ENCODE measurements at regions not wholly inside any gene's neighbourhood (a gene's known extent, or its start where the extent isn't known, plus 50 kb on each side); places are given as distances from the start of the nearest gene placed in this dataset.

GRCh38 chr15:88400591-88401250 is 66.5 kb downstream of the MRPL46 start:
- CTCF ChIA-PET (ENCODE audit: partially characterized antibody) = interaction anchor here (0.7 to 4.5 kb wide), 8 partner anchors 10 to 156 kb away, joined by 3 to 19 read pairs (median 4); no protein-coding TSS in a partner anchor
- Histone ChIP-seq H4K91ac (replicated peaks; ENCODE audit: insufficient read length, low read length) (no peak overlapping the region), H3K18ac (ENCODE audit: extremely low read depth, low read length) (no peak overlapping the region), H3K23ac (ENCODE audit: insufficient read length) (no peak overlapping the region), H3K23me2 (ENCODE audit: low read depth, low read length) (no peaks in the 10 kb centered on the region), H2BK120ac (replicated peaks; ENCODE audit: low read depth, low read length) (no peak overlapping the region), H2BK12ac (ENCODE audit: low read depth, low read length) (no peak overlapping the region), H2AK5ac (ENCODE audit: low read depth, low read length) (no peak overlapping the region), H2AFZ (ENCODE audit: low read length) (no peak overlapping the region), H2BK5ac (ENCODE audit: low read depth, low read length) (no peak overlapping the region), H3K9ac (replicated peaks in 1 of 4; ENCODE audit: extremely low read depth in 1 of 4, low read depth in 3 of 4, low read length in 3 of 4) (no peak overlapping the region), H3K4me1 (replicated peaks in 1 of 4; ENCODE audit: control insufficient read depth in 3 of 4, insufficient read depth in 4 of 4, low read length in 3 of 4) (peaks cover 6 to 18% (median 12%) of the 10 kb centered on the region in 4 experiments; a peak in 6 of 7 replicates), H3K79me2 (ENCODE audit: control insufficient read depth in 1 of 2, insufficient read depth in 2 of 2, low read length in 2 of 2) (no peaks in the 10 kb centered on the region), H4K20me1 (replicated peaks in 1 of 2; ENCODE audit: control insufficient read depth in 1 of 2, insufficient read depth in 2 of 2, low read length in 2 of 2) (no peaks in the 10 kb centered on the region), H3K27ac (ENCODE audit: low read depth, low read length) (no peak overlapping the region), H3K4ac (replicated peaks; ENCODE audit: insufficient read length, low read depth, low read length) (no peak overlapping the region), H3K36me3 (ENCODE audit: control insufficient read depth in 2 of 4, insufficient read depth in 4 of 4, low read length in 3 of 4) (no peaks in the 10 kb centered on the region), H4K5ac (ENCODE audit: insufficient read length, low read depth, low read length) (no peak overlapping the region), H2BK15ac (ENCODE audit: low read length) (no peak overlapping the region), H3K27me3 (replicated peaks in 1 of 4; ENCODE audit: control insufficient read depth in 3 of 4, extremely low read depth in 1 of 4, insufficient read depth in 3 of 4, low read length in 3 of 4) (no peaks in the 10 kb centered on the region), H3K79me1 (ENCODE audit: low read depth, low read length) (no peaks in the 10 kb centered on the region), H4K8ac (ENCODE audit: extremely low read depth, insufficient read depth, low read length) (no peak overlapping the region), H3K14ac (ENCODE audit: insufficient read length) (no peak overlapping the region), H3K9me3 (ENCODE audit: insufficient read depth in 2 of 2, low read depth in 1 of 2, low read length in 1 of 2) (no peaks in the 10 kb centered on the region), H3K56ac (replicated peaks; ENCODE audit: insufficient read length, low read depth, low read length) (no peak overlapping the region), H2BK20ac (ENCODE audit: low read length) (no peak overlapping the region), H3K4me3 (ENCODE audit: extremely low read depth in 1 of 4, insufficient read depth in 2 of 4, low read depth in 3 of 4, low read length in 4 of 4) (no peak overlapping the region), H3K4me2 (ENCODE audit: insufficient read depth in 1 of 2, low read depth in 2 of 2, low read length in 2 of 2) (no peak overlapping the region)
- POLR2A ChIA-PET (ENCODE audit: partially characterized antibody) = no interaction called here
- DNase-seq (ENCODE audit: low read depth in 1 of 2, low spot score in 2 of 2) (no peak), FAIRE-seq (no peak)
- WGBS, 2 experiments (ENCODE audit: extremely low coverage in 1 of 2, insufficient coverage in 1 of 2, insufficient read length in 1 of 2, insufficient replicate concordance in 2 of 2, low coverage in 1 of 2, low lambda C conversion rate in 2 of 2, missing lambda C conversion rate in 1 of 2) = 89% methylated on average over 6 of the region's 6 CpGs; no CpG with 5 or more reads in 1 of the 2 experiments
- no peak for TF ChIP-seq RBBP5 (IDR thresholded peaks at IDR 0.05; ENCODE audit: borderline replicate concordance, low read depth, low read length)
- TF ChIP-seq POLR2AphosphoS5 (IDR thresholded peaks at IDR 0.05; ENCODE audit: low read depth, low read length) = no peak
- no peak for TF ChIP-seq E2F6 (IDR thresholded peaks at IDR 0.05)
- no peak for TF ChIP-seq BACH1 (IDR thresholded peaks at IDR 0.05; ENCODE audit: low read length)
- TF ChIP-seq CTBP2 (IDR thresholded peaks at IDR 0.05; ENCODE audit: borderline replicate concordance, insufficient read depth, insufficient read length, low read length) = no peak
- TF ChIP-seq USF2 (IDR thresholded peaks at IDR 0.05; ENCODE audit: low read length) = no peak
- no peak for TF ChIP-seq RFX5 (IDR thresholded peaks at IDR 0.05; ENCODE audit: borderline replicate concordance, low read depth, low read length)
- no peak for TF ChIP-seq SUZ12 (IDR thresholded peaks at IDR 0.05; ENCODE audit: low read length)
- no peak for TF ChIP-seq RAD21 (IDR thresholded peaks at IDR 0.05 in 1 of 2, conservative IDR thresholded peaks at IDR 0.05 in 1 of 2; ENCODE audit: low read depth in 2 of 2, low read length in 2 of 2)
- TF ChIP-seq SP4 (IDR thresholded peaks at IDR 0.05; ENCODE audit: low read length) = no peak
- no peak for TF ChIP-seq SIN3A (conservative IDR thresholded peaks at IDR 0.05 in 1 of 2, IDR thresholded peaks at IDR 0.05 in 1 of 2; ENCODE audit: low read depth in 1 of 2, low read length in 2 of 2)
